ENCODE measurements at regions not wholly inside any gene's neighbourhood (a gene's known extent, or its start where the extent isn't known, plus 50 kb on each side); places are given as distances from the start of the nearest gene placed in this dataset.

DNA sequence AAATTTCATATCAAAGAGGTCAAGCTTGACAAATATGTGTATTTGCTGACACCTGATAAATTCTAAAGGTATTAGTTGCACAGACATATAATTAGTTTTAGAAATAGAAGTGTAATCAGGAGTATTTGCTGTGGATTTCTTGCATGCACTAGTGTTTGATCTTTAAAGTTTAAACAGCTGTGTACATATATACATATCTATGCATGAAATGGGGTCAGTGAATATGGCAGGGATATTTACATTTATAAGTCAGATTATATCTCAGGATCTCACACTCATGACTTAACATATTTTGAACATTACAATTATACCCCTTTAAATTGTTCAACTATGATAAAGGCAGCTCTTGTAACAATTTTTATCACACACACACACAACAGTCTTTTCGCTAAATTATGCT is 547.4 kb upstream of the ACTRT1 start:
- Histone ChIP-seq H3K27me3 (no peaks in the 10 kb centered on the region), H3K4me1 (no peaks in the 10 kb centered on the region), H3K9me3 (peaks cover 0 to 7% (median 0%) of the 10 kb centered on the region in 12 donors), H3K36me3 (no peaks in the 10 kb centered on the region), H3K27ac (no peak overlapping the region), H3K4me3 (no peak overlapping the region)
- DNase-seq (no peak), ATAC-seq (no peak)
- 67 to 89% (median 72%) methylated on average over 1 of the region's 1 CpG for WGBS, 4 donors
- intact Hi-C loops (cut with DNase I): no loop called here
- TF ChIP-seq, protein P1, sequence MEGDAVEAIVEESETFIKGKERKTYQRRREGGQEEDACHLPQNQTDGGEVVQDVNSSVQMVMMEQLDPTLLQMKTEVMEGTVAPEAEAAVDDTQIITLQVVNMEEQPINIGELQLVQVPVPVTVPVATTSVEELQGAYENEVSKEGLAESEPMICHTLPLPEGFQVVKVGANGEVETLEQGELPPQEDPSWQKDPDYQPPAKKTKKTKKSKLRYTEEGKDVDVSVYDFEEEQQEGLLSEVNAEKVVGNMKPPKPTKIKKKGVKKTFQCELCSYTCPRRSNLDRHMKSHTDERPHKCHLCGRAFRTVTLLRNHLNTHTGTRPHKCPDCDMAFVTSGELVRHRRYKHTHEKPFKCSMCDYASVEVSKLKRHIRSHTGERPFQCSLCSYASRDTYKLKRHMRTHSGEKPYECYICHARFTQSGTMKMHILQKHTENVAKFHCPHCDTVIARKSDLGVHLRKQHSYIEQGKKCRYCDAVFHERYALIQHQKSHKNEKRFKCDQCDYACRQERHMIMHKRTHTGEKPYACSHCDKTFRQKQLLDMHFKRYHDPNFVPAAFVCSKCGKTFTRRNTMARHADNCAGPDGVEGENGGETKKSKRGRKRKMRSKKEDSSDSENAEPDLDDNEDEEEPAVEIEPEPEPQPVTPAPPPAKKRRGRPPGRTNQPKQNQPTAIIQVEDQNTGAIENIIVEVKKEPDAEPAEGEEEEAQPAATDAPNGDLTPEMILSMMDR (IDR thresholded peaks at IDR 0.05): no peak
- TF ChIP-seq POLR2A (IDR thresholded peaks at IDR 0.05): no peak

DNA sequence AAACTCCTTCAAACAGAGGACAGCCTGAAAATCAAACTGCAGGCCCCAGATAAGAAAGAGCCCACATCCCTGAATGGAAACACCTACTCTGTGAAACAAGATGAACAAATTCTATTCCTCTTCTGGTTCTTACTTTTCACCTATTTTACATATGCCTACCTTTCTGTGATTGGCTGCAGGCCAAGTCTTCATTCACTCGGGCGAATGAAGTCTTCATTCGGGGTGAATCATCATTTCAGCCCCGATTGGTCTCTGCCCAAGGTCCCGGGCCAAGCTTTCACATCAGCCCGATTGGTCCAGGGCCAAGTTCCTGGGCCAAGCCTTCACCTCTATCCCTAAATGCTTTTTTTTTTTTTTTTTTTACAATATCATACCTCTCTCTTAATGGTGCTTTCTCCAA is 529.8 kb upstream of the ACTRT1 start:
- H3K9me3 ChIP-seq: no peaks in the 10 kb centered on the region
- H3K27me3 ChIP-seq: no peaks in the 10 kb centered on the region
- TF ChIP-seq POLR2A (IDR thresholded peaks at IDR 0.05): no peak
- TF ChIP-seq, protein P1 (IDR thresholded peaks at IDR 0.05): no peak
- no peak overlapping the region for H3K27ac ChIP-seq
- no peaks in the 10 kb centered on the region for H3K36me3 ChIP-seq
- intact Hi-C loops (cut with DNase I): no loop called here
- H3K4me1 ChIP-seq: no peaks in the 10 kb centered on the region
- no peak for ATAC-seq
- no peak overlapping the region for H3K4me3 ChIP-seq
- DNase-seq: no peak
- 69 to 92% (median 82%) methylated on average over 6 of the region's 6 CpGs for WGBS, 4 donors

DNA sequence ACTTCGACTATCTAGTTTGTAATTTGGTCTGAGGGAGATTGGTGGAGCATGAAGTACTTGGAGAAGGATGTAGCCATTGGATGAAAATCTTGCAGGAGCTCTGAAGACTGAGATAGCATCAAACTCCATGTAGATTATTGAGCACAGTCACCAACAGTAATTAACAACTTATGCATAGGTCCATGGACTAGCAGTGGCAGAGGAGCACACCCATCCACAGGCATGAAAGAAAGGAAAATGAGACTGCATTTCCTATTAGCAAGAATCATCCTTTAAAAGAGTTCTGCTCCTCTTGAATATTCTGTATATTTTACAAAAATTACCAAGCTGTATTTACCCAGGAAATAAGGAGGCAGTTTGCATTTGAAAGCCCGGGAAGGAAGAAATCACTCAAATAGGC is 529.4 kb upstream of the ACTRT1 start:
- intact Hi-C loops (cut with DNase I): no loop called here
- no peaks in the 10 kb centered on the region for H3K27me3 ChIP-seq
- WGBS, 4 donors: 59 to 79% (median 67%) methylated on average over 2 of the region's 2 CpGs
- H3K4me1 ChIP-seq: no peaks in the 10 kb centered on the region
- no peak for DNase-seq
- no peak overlapping the region for H3K27ac ChIP-seq
- no peak for TF ChIP-seq POLR2A (IDR thresholded peaks at IDR 0.05)
- TF ChIP-seq, protein P1 (IDR thresholded peaks at IDR 0.05): no peak
- H3K9me3 ChIP-seq: no peaks in the 10 kb centered on the region
- H3K36me3 ChIP-seq: no peaks in the 10 kb centered on the region
- no peak for ATAC-seq
- H3K4me3 ChIP-seq: no peak overlapping the region

DNA sequence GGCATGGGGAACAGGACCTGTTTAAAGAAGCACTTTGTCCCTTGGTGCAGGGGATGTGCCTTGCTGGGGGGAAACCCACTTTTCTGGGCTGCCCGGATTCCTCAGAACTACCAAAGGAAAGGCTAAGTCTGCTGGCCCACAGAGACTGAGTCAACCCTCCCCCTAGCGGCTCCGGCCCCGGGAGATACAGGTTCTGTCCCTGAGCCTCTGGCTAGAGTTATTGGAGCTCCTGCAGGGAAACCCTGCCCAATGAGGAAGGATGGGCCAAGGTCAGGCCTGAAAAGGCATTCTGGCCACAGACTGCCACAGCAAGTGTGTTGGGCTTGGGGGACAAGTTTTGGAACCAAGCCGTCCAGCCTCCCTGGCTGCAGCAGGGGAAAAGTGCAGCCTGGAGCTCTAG is 490.9 kb upstream of the ACTRT1 start:
- H3K4me3 ChIP-seq: no peak overlapping the region
- no peaks in the 10 kb centered on the region for H3K4me1 ChIP-seq
- intact Hi-C loops (cut with DNase I): no loop called here
- ATAC-seq (no peak), DNase-seq (no peak)
- no peak overlapping the region for H3K27ac ChIP-seq
- TF ChIP-seq POLR2A (IDR thresholded peaks at IDR 0.05): no peak
- TF ChIP-seq, protein P1 (IDR thresholded peaks at IDR 0.05): no peak
- no peaks in the 10 kb centered on the region for H3K9me3 ChIP-seq
- WGBS, 4 donors: 87 to 96% (median 92%) methylated on average over 5 of the region's 5 CpGs
- H3K27me3 ChIP-seq: no peaks in the 10 kb centered on the region
- H3K36me3 ChIP-seq: no peaks in the 10 kb centered on the region

Measured in heart left ventricle (tissue), 16 donors.